Chondrocyte (in vitro differentiated cells): ENCODE measurements at regions not wholly inside any gene's neighbourhood (a gene's known extent, or its start where the extent isn't known, plus 50 kb on each side); places are given as distances from the start of the nearest gene placed in this dataset.

Experiments
- DNase-seq: peaks from one replicate; pipeline ENCODE4 v3.0.0; 2021; ENCODE audit warnings: mixed read lengths, low spot score
- H3K27ac Mint-ChIP-seq: one replicate; pipeline ENCODE4 v1.8.0; 2021; ENCODE audit warnings: mild to moderate bottlenecking, moderate library complexity, mixed read lengths; ENCODE audit not compliant: unreplicated experiment
- H3K27me3 Mint-ChIP-seq: 2 replicates; pipeline ENCODE4 v1.8.0; 2021; ENCODE audit warnings: low read depth, mixed read lengths
- H3K36me3 Mint-ChIP-seq: 2 replicates; pipeline ENCODE4 v1.8.0; 2021; ENCODE audit warnings: low read depth, mixed read lengths
- H3K4me1 Mint-ChIP-seq: 2 replicates; pipeline ENCODE4 v1.8.0; 2021; ENCODE audit warnings: low read depth, mild to moderate bottlenecking, mixed read lengths
- H3K4me3 Mint-ChIP-seq: one replicate; pipeline ENCODE4 v1.8.0; 2021; ENCODE audit warnings: mild to moderate bottlenecking, moderate library complexity, mixed read lengths; ENCODE audit not compliant: unreplicated experiment
- H3K9me3 Mint-ChIP-seq: 2 replicates; pipeline ENCODE4 v1.8.0; 2021; ENCODE audit warnings: low read depth, mixed read lengths
- CTCF ChIP-seq: fragments of 200-600 bp; sonication (generic); IDR thresholded peaks from 2 replicates; pipeline ENCODE4 v1.5.0; 2021; ENCODE audit warnings: antibody characterized with exemption, mild to moderate bottlenecking, moderate library complexity

GRCh38 chr11:45576461-45577215 lies 88.8 kb downstream of the CHST1 start:
- no peaks in the 10 kb centered on the region for H3K9me3 Mint-ChIP-seq
- no peak for TF ChIP-seq CTCF
- H3K27me3 Mint-ChIP-seq, result peaks cover 59% of the 10 kb centered on the region
- H3K27ac Mint-ChIP-seq, result no peak overlapping the region
- no peak overlapping the region for H3K4me3 Mint-ChIP-seq
- no peaks in the 10 kb centered on the region for H3K4me1 Mint-ChIP-seq
- no peaks in the 10 kb centered on the region for H3K36me3 Mint-ChIP-seq
- DNase-seq, result no peak

GRCh38 chr11:45573728-45574127 lies 91.7 kb downstream of the CHST1 start:
- H3K27me3 Mint-ChIP-seq, result peaks cover 66% of the 10 kb centered on the region

GRCh38 chr11:45572354-45573123 lies 92.9 kb downstream of the CHST1 start:
- Mint-ChIP-seq H3K27me3 (peaks cover 65% of the 10 kb centered on the region), H3K9me3 (no peaks in the 10 kb centered on the region), H3K27ac (no peak overlapping the region), H3K4me1 (no peaks in the 10 kb centered on the region), H3K4me3 (no peak overlapping the region), H3K36me3 (no peaks in the 10 kb centered on the region)
- DNase-seq, result no peak
- TF ChIP-seq CTCF, result no peak

More at GRCh38 chr11:45573728-45574127, 91.7 kb downstream of the CHST1 start:
- Mint-ChIP-seq H3K27ac (no peak overlapping the region), H3K9me3 (no peaks in the 10 kb centered on the region), H3K36me3 (no peaks in the 10 kb centered on the region), H3K4me3 (no peak overlapping the region), H3K4me1 (no peaks in the 10 kb centered on the region)
- TF ChIP-seq CTCF, result no peak
- DNase-seq, result no peak

GRCh38 chr11:45569776-45570175 lies 95.6 kb downstream of the CHST1 start:
- Mint-ChIP-seq H3K4me3 (no peak overlapping the region), H3K27me3 (peaks cover 54% of the 10 kb centered on the region), H3K27ac (no peak overlapping the region), H3K4me1 (no peaks in the 10 kb centered on the region), H3K36me3 (no peaks in the 10 kb centered on the region), H3K9me3 (no peaks in the 10 kb centered on the region)
- no peak for DNase-seq
- no peak for TF ChIP-seq CTCF

- Mint-ChIP-seq H3K9me3 (no peaks in the 10 kb centered on the region), H3K27me3 (peaks cover 56% of the 10 kb centered on the region), H3K4me3 (no peak overlapping the region), H3K27ac (no peak overlapping the region), H3K36me3 (no peaks in the 10 kb centered on the region), H3K4me1 (no peaks in the 10 kb centered on the region)
- TF ChIP-seq CTCF, result no peak
- DNase-seq, result no peak
Measured at GRCh38 chr11:45568049-45568448, 97.4 kb downstream of the CHST1 start.
